Activated CD4-positive, alpha-beta memory T cell treated with anti-CD3 and anti-CD28 coated beads, Interleukin-2, amount 10 ng/mL, durations not matched to agents 7 days and 5 days (primary cell): ENCODE measurements at regions not wholly inside any gene's neighbourhood (a gene's known extent, or its start where the extent isn't known, plus 50 kb on each side); places are given as distances from the start of the nearest gene placed in this dataset.

Experiments used
- CTCF ChIA-PET: fragments of 350-600 bp; sonication (Branson Sonifier 250); formaldehyde crosslinking; loops from one replicate; lab custom pipeline; 2021; ENCODE audit warnings: antibody characterized with exemption, inconsistent platforms; lab: Charles Lee
- POLR2A ChIA-PET: fragments of 350-600 bp; sonication (Branson Sonifier 250); formaldehyde crosslinking; loops from one replicate; lab custom pipeline; 2021; ENCODE audit warnings: antibody characterized with exemption; lab: Charles Lee
- DNase-seq: peaks from one replicate; pipeline ENCODE4 v3.0.0-alpha.2; 2020
- H3K27ac Mint-ChIP-seq: one replicate; pipeline ENCODE4 v1.8.0; 2021; ENCODE audit warnings: mild to moderate bottlenecking, mixed read lengths
- H3K27me3 Mint-ChIP-seq: one replicate; pipeline ENCODE4 v1.8.0; 2021; ENCODE audit warnings: mixed read lengths
- H3K36me3 Mint-ChIP-seq: one replicate; pipeline ENCODE4 v1.8.0; 2021; ENCODE audit warnings: low read depth, mixed read lengths
- H3K4me1 Mint-ChIP-seq: one replicate; pipeline ENCODE4 v1.8.0; 2021; ENCODE audit warnings: mixed read lengths
- H3K4me3 Mint-ChIP-seq: one replicate; pipeline ENCODE4 v1.8.0; 2021; ENCODE audit warnings: mild to moderate bottlenecking, mixed read lengths
- H3K9me3 Mint-ChIP-seq: one replicate; pipeline ENCODE4 v1.8.0; 2021; ENCODE audit warnings: mixed read lengths

- no peaks in the 10 kb centered on the region for H3K27me3 Mint-ChIP-seq
- CTCF ChIA-PET = no interaction called here
- no peak overlapping the region for H3K4me3 Mint-ChIP-seq
- no peak for DNase-seq
- no peak overlapping the region for H3K27ac Mint-ChIP-seq
- H3K36me3 Mint-ChIP-seq = no peaks in the 10 kb centered on the region
- H3K9me3 Mint-ChIP-seq = no peaks in the 10 kb centered on the region
- POLR2A ChIA-PET = no interaction called here
- H3K4me1 Mint-ChIP-seq = no peaks in the 10 kb centered on the region
These were observed 681.2 kb upstream of the ALCAM start for GRCh38 chr3:104685492-104685891.

GRCh38 chr3:104687362-104687761 is 679.3 kb upstream of the ALCAM start:
- POLR2A ChIA-PET = no interaction called here
- Mint-ChIP-seq H3K4me1 (no peaks in the 10 kb centered on the region), H3K9me3 (no peaks in the 10 kb centered on the region), H3K4me3 (no peak overlapping the region), H3K27me3 (no peaks in the 10 kb centered on the region), H3K27ac (no peak overlapping the region), H3K36me3 (no peaks in the 10 kb centered on the region)
- no peak for DNase-seq
- CTCF ChIA-PET = no interaction called here

DNA sequence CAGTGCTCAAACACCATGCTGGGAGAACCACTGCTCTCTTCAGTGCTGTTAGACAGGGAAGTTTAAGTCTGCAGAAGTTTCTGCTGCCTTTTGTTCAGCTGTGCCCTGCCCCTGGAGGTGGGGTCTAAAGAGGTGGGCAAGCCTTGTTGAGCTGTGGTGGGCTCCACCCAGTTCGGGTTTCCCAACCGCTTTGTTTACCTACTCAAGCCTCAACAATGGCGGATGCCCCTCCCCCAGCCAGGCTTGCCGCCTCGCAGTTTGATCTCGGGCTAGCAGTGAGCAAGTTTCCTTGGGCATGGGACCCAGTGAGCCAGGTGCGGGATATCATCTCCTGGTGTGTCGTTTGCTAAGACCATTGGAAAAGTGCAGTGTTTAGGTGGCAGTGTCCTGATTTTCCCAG is 670.2 kb upstream of the ALCAM start:
- Mint-ChIP-seq H3K27ac (no peak overlapping the region), H3K4me3 (no peak overlapping the region), H3K4me1 (no peaks in the 10 kb centered on the region), H3K36me3 (no peaks in the 10 kb centered on the region), H3K9me3 (no peaks in the 10 kb centered on the region), H3K27me3 (no peaks in the 10 kb centered on the region)
- ChIA-PET POLR2A (no interaction called here), CTCF (no interaction called here)
- DNase-seq = no peak

DNA sequence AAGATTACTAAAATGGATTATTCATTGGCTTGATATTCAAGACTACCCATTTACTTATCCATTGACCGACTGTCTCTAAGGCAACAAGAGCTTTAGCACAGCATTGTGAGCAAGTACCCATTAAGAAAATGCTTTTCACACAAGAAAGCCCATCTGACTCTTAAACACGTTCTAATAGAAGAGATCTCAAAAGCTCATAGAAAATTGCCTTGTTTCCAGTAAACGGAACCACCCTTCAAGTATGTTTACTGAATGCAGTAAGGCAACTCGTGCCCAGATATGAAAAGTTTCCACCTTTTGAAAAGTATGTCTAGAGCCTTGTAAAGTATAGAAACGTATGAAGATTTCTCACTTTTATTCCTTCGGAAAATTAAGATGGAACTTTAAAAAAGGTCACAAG is 655.3 kb upstream of the ALCAM start:
- DNase-seq = no peak
- no peak overlapping the region for H3K27ac Mint-ChIP-seq
- POLR2A ChIA-PET = no interaction called here
- CTCF ChIA-PET = no interaction called here
- no peaks in the 10 kb centered on the region for H3K36me3 Mint-ChIP-seq
- no peak overlapping the region for H3K4me3 Mint-ChIP-seq
- no peaks in the 10 kb centered on the region for H3K4me1 Mint-ChIP-seq
- no peaks in the 10 kb centered on the region for H3K9me3 Mint-ChIP-seq
- no peaks in the 10 kb centered on the region for H3K27me3 Mint-ChIP-seq

GRCh38 chr3:104715972-104716371 is 650.7 kb upstream of the ALCAM start:
- H3K36me3 Mint-ChIP-seq = no peaks in the 10 kb centered on the region
- ChIA-PET POLR2A (no interaction called here), CTCF (no interaction called here)
- no peak overlapping the region for H3K4me3 Mint-ChIP-seq
- no peaks in the 10 kb centered on the region for H3K4me1 Mint-ChIP-seq
- DNase-seq = no peak
- no peaks in the 10 kb centered on the region for H3K27me3 Mint-ChIP-seq
- H3K9me3 Mint-ChIP-seq = no peaks in the 10 kb centered on the region
- no peak overlapping the region for H3K27ac Mint-ChIP-seq

DNA sequence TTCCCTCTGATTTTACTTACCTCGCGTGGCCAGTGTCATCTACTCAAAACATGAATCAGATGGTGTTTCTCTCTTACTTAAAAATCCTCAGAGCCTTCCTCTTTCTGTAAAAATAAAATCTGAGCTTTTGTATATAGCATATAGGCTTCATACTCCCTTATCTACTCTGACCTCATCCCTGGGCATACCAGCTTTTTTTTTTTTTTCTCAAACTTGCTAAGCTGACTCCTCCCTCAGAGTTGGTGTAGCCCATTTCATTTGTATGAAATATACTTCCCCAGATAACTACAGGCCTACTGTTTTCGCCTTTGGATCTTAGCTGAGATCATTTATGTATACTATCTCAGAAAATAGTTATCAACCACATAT is 648.9 kb upstream of the ALCAM start:
- CTCF ChIA-PET = interaction anchor here (1.2 kb wide), 1 partner anchor 9 kb away, joined by 3 read pairs; no protein-coding TSS in a partner anchor

DNA sequence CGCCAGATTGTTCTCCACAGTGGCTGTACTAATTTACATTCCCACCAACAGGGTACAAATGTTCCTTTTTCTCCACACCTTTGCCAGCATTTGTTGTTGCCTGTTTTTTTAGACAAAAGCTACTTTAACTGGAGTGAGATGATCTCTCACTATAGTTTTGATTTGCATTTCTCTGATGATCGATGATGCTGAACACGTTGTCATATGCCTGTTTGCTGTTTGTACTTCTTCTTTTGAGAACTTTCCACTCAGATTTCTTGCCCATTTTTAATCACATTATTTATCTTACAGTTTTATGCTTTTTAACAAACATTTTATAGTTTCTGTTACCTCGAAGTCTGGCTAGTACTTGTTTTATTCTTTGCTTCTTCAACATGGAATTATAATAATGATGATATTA is 643.7 kb upstream of the ALCAM start:
- ChIA-PET POLR2A (no interaction called here), CTCF (no interaction called here)
- Mint-ChIP-seq H3K4me3 (no peak overlapping the region), H3K27me3 (no peaks in the 10 kb centered on the region), H3K4me1 (no peaks in the 10 kb centered on the region), H3K27ac (no peak overlapping the region), H3K36me3 (no peaks in the 10 kb centered on the region), H3K9me3 (no peaks in the 10 kb centered on the region)
- no peak for DNase-seq

More for the DNA sequence above, 648.9 kb upstream of the ALCAM start:
- no peaks in the 10 kb centered on the region for H3K9me3 Mint-ChIP-seq
- POLR2A ChIA-PET = no interaction called here
- DNase-seq = no peak
- no peak overlapping the region for H3K4me3 Mint-ChIP-seq
- no peaks in the 10 kb centered on the region for H3K36me3 Mint-ChIP-seq
- no peaks in the 10 kb centered on the region for H3K27me3 Mint-ChIP-seq
- no peak overlapping the region for H3K27ac Mint-ChIP-seq
- H3K4me1 Mint-ChIP-seq = no peaks in the 10 kb centered on the region

GRCh38 chr3:104731074-104731473 is 635.6 kb upstream of the ALCAM start:
- H3K36me3 Mint-ChIP-seq = no peaks in the 10 kb centered on the region
- no peaks in the 10 kb centered on the region for H3K4me1 Mint-ChIP-seq
- POLR2A ChIA-PET = no interaction called here
- no peaks in the 10 kb centered on the region for H3K9me3 Mint-ChIP-seq
- CTCF ChIA-PET = no interaction called here
- DNase-seq = no peak
- H3K4me3 Mint-ChIP-seq = no peak overlapping the region
- H3K27me3 Mint-ChIP-seq = no peaks in the 10 kb centered on the region
- no peak overlapping the region for H3K27ac Mint-ChIP-seq

GRCh38 chr3:104734627-104735026 is 632.1 kb upstream of the ALCAM start:
- POLR2A ChIA-PET = no interaction called here
- Mint-ChIP-seq H3K27me3 (peaks cover 3% of the 10 kb centered on the region), H3K4me1 (no peaks in the 10 kb centered on the region), H3K4me3 (no peak overlapping the region), H3K36me3 (no peaks in the 10 kb centered on the region), H3K27ac (no peak overlapping the region), H3K9me3 (no peaks in the 10 kb centered on the region)
- no peak for DNase-seq
- CTCF ChIA-PET = no interaction called here

GRCh38 chr3:104735691-104736090 is 631.0 kb upstream of the ALCAM start:
- POLR2A ChIA-PET = no interaction called here
- no peaks in the 10 kb centered on the region for H3K4me1 Mint-ChIP-seq
- no peak overlapping the region for H3K4me3 Mint-ChIP-seq
- peaks cover 3% of the 10 kb centered on the region for H3K27me3 Mint-ChIP-seq
- H3K9me3 Mint-ChIP-seq = no peaks in the 10 kb centered on the region
- DNase-seq = no peak
- no peaks in the 10 kb centered on the region for H3K36me3 Mint-ChIP-seq
- no peak overlapping the region for H3K27ac Mint-ChIP-seq
- CTCF ChIA-PET = no interaction called here

GRCh38 chr3:104738271-104738670 is 628.4 kb upstream of the ALCAM start:
- no peak overlapping the region for H3K4me3 Mint-ChIP-seq
- POLR2A ChIA-PET = no interaction called here
- CTCF ChIA-PET = no interaction called here
- no peaks in the 10 kb centered on the region for H3K9me3 Mint-ChIP-seq
- H3K27ac Mint-ChIP-seq = no peak overlapping the region
- no peak for DNase-seq
- no peaks in the 10 kb centered on the region for H3K4me1 Mint-ChIP-seq
- no peaks in the 10 kb centered on the region for H3K36me3 Mint-ChIP-seq
- peaks cover 3% of the 10 kb centered on the region for H3K27me3 Mint-ChIP-seq

DNA sequence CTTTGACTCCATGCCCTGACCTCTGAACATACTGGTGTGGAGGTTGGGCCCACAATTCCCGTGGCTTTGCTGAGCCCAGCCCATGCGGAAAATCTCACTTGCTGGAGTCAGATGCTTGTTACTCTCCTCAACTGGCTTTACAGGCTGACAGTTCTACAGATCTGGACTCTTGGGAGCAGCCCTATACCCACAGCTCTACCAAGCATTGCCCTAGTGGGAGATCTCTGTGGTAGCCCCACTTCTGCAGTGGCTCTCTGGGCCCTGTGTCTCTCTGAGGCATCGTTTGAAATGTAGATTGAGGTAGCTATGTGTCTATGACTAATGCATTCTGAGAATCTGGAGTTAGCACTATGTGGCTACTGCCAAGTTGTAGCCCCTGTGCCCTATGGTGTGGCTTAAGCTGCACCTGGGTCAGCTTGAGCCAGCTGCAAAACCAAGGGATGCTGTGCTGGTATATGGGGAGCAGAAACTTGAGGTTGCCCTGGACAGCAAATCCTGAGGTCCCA is 625.8 kb upstream of the ALCAM start:
- ChIA-PET CTCF (no interaction called here), POLR2A (no interaction called here)
- Mint-ChIP-seq H3K9me3 (no peaks in the 10 kb centered on the region), H3K27me3 (peaks cover 5% of the 10 kb centered on the region), H3K4me1 (no peaks in the 10 kb centered on the region), H3K36me3 (no peaks in the 10 kb centered on the region), H3K4me3 (no peak overlapping the region), H3K27ac (no peak overlapping the region)
- DNase-seq = no peak

GRCh38 chr3:104742044-104742443 is 624.7 kb upstream of the ALCAM start:
- Mint-ChIP-seq H3K36me3 (no peaks in the 10 kb centered on the region), H3K4me3 (no peak overlapping the region), H3K4me1 (no peaks in the 10 kb centered on the region), H3K27ac (no peak overlapping the region), H3K9me3 (no peaks in the 10 kb centered on the region), H3K27me3 (peaks cover 5% of the 10 kb centered on the region)
- no peak for DNase-seq
- POLR2A ChIA-PET = no interaction called here
- CTCF ChIA-PET = no interaction called here

GRCh38 chr3:104745313-104745712 is 621.4 kb upstream of the ALCAM start:
- Mint-ChIP-seq H3K27me3 (peaks cover 2% of the 10 kb centered on the region), H3K4me1 (no peaks in the 10 kb centered on the region), H3K27ac (no peak overlapping the region), H3K4me3 (no peak overlapping the region), H3K9me3 (no peaks in the 10 kb centered on the region), H3K36me3 (no peaks in the 10 kb centered on the region)
- CTCF ChIA-PET = no interaction called here
- POLR2A ChIA-PET = no interaction called here
- no peak for DNase-seq

DNA sequence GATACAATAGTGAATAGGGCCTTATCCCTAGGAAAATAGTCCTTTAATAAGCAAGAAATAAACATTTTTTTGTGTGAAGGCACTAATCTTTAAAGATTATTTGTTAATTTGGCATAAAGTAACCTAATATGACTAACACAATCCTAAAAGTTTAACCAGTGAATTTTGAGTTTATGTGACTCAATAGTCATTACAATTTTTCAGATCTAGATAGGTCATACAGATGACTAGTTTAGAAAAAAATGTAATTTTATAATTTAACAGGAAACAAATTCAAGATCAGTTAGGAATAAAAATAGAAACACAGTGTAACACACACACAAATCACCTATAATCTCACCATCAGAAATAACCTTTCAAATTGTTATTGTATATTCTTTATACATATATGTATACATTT is 620.7 kb upstream of the ALCAM start:
- no peak for DNase-seq
- ChIA-PET CTCF (no interaction called here), POLR2A (no interaction called here)
- no peaks in the 10 kb centered on the region for H3K4me1 Mint-ChIP-seq
- H3K27me3 Mint-ChIP-seq = peaks cover 2% of the 10 kb centered on the region
- no peak overlapping the region for H3K4me3 Mint-ChIP-seq
- no peak overlapping the region for H3K27ac Mint-ChIP-seq
- H3K9me3 Mint-ChIP-seq = no peaks in the 10 kb centered on the region
- H3K36me3 Mint-ChIP-seq = no peaks in the 10 kb centered on the region
